ENCODE measurements at regions not wholly inside any gene's neighbourhood (a gene's known extent, or its start where the extent isn't known, plus 50 kb on each side); places are given as distances from the start of the nearest gene placed in this dataset.

DNA sequence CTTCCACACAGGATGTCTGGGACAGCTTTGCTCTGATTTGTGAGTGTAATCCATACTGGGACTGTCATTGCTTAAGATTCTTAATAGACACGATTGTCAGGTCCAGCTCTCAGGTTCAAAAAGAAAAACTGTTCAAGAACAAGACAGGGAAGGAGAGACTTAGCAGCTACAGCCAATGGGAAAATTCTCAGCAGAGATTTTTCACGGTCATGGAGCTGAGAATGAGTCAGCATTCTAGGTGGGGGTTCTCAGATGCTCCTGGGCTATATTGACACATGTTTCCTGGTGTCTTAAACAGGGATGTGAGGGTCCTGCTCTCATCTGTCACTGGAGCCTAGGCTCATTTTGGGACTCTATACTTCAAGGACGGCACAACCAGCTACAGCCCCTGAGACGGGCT is 318.3 kb downstream of the RRAGC start:
- Histone ChIP-seq H3K27ac (ENCODE audit: low read depth, low read length) (no peak overlapping the region), H3K9me3 (ENCODE audit: control insufficient read depth, insufficient read depth, low read depth, low read length) (no peaks in the 10 kb centered on the region), H3K36me3 (ENCODE audit: control insufficient read depth, insufficient read depth, low read length) (no peaks in the 10 kb centered on the region), H3K4me3 (ENCODE audit: low read depth, low read length) (no peak overlapping the region), H3K4me1 (ENCODE audit: control insufficient read depth, insufficient read depth, low read length) (peaks cover 8% of the 10 kb centered on the region; the same call in 1 of the 2 replicates), H3K27me3 (ENCODE audit: control insufficient read depth, insufficient read depth, low read length) (no peaks in the 10 kb centered on the region), H3K9ac (ENCODE audit: low read length) (no peak overlapping the region)

GRCh38 chr1:38539931-38540330 is 319.6 kb downstream of the RRAGC start:
- H3K27me3 ChIP-seq (ENCODE audit: control insufficient read depth, insufficient read depth, low read length), result no peaks in the 10 kb centered on the region
- H3K4me3 ChIP-seq (ENCODE audit: low read depth, low read length), result no peak overlapping the region
- H3K27ac ChIP-seq (ENCODE audit: low read depth, low read length), result no peak overlapping the region
- peaks cover 8% of the 10 kb centered on the region; the same call in 1 of the 2 replicates for H3K4me1 ChIP-seq (ENCODE audit: control insufficient read depth, insufficient read depth, low read length)
- no peak overlapping the region for H3K9ac ChIP-seq (ENCODE audit: low read length)
- no peaks in the 10 kb centered on the region for H3K36me3 ChIP-seq (ENCODE audit: control insufficient read depth, insufficient read depth, low read length)
- no peaks in the 10 kb centered on the region for H3K9me3 ChIP-seq (ENCODE audit: control insufficient read depth, insufficient read depth, low read depth, low read length)

- Histone ChIP-seq H3K4me1 (ENCODE audit: control insufficient read depth, insufficient read depth, low read length) (peaks cover 8% of the 10 kb centered on the region; the same call in 1 of the 2 replicates), H3K9me3 (ENCODE audit: control insufficient read depth, insufficient read depth, low read depth, low read length) (no peaks in the 10 kb centered on the region), H3K27ac (ENCODE audit: low read depth, low read length) (no peak overlapping the region), H3K4me3 (ENCODE audit: low read depth, low read length) (no peak overlapping the region), H3K27me3 (ENCODE audit: control insufficient read depth, insufficient read depth, low read length) (no peaks in the 10 kb centered on the region), H3K9ac (ENCODE audit: low read length) (no peak overlapping the region), H3K36me3 (ENCODE audit: control insufficient read depth, insufficient read depth, low read length) (no peaks in the 10 kb centered on the region)
Measured at GRCh38 chr1:38538834-38539233, 320.7 kb downstream of the RRAGC start.

DNA sequence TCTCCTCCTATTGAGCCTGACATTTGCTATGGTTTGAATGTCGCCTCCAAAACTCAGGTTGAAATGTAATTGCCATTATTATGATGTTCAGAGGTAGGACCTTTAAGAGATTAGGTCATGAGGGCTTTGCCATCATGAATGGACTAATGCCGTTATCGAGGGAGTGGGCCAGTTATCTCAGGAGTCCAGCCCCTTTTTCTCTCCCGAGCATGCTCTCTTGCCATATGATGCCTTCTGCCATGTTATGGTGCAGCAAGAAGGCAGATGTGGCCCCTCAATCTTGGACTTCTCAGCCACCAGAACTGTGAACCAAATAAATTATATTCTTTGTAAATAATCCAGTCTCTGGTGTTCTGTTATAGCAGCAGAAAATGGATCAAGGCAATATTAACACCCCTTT is 323.5 kb downstream of the RRAGC start:
- Histone ChIP-seq H3K9me3 (ENCODE audit: control insufficient read depth, insufficient read depth, low read depth, low read length) (no peaks in the 10 kb centered on the region), H3K4me1 (ENCODE audit: control insufficient read depth, insufficient read depth, low read length) (peaks cover 4% of the 10 kb centered on the region; the same call in 1 of the 2 replicates), H3K9ac (ENCODE audit: low read length) (no peak overlapping the region), H3K27ac (ENCODE audit: low read depth, low read length) (no peak overlapping the region), H3K36me3 (ENCODE audit: control insufficient read depth, insufficient read depth, low read length) (no peaks in the 10 kb centered on the region), H3K27me3 (ENCODE audit: control insufficient read depth, insufficient read depth, low read length) (no peaks in the 10 kb centered on the region), H3K4me3 (ENCODE audit: low read depth, low read length) (no peak overlapping the region)

GRCh38 chr1:38534473-38534823 is 325.1 kb downstream of the RRAGC start:
- Histone ChIP-seq H3K9ac (ENCODE audit: low read length) (no peak overlapping the region), H3K27me3 (ENCODE audit: control insufficient read depth, insufficient read depth, low read length) (no peaks in the 10 kb centered on the region), H3K36me3 (ENCODE audit: control insufficient read depth, insufficient read depth, low read length) (no peaks in the 10 kb centered on the region), H3K27ac (ENCODE audit: low read depth, low read length) (no peak overlapping the region), H3K4me1 (ENCODE audit: control insufficient read depth, insufficient read depth, low read length) (no peaks in the 10 kb centered on the region), H3K4me3 (ENCODE audit: low read depth, low read length) (no peak overlapping the region), H3K9me3 (ENCODE audit: control insufficient read depth, insufficient read depth, low read depth, low read length) (no peaks in the 10 kb centered on the region)

GRCh38 chr1:38533772-38534472 is 325.6 kb downstream of the RRAGC start:
- Histone ChIP-seq H3K4me3 (ENCODE audit: low read depth, low read length) (no peak overlapping the region), H3K9ac (ENCODE audit: low read length) (no peak overlapping the region), H3K4me1 (ENCODE audit: control insufficient read depth, insufficient read depth, low read length) (no peaks in the 10 kb centered on the region; the same call in 1 of the 2 replicates), H3K27me3 (ENCODE audit: control insufficient read depth, insufficient read depth, low read length) (no peaks in the 10 kb centered on the region), H3K9me3 (ENCODE audit: control insufficient read depth, insufficient read depth, low read depth, low read length) (no peaks in the 10 kb centered on the region), H3K36me3 (ENCODE audit: control insufficient read depth, insufficient read depth, low read length) (no peaks in the 10 kb centered on the region), H3K27ac (ENCODE audit: low read depth, low read length) (no peak overlapping the region)

DNA sequence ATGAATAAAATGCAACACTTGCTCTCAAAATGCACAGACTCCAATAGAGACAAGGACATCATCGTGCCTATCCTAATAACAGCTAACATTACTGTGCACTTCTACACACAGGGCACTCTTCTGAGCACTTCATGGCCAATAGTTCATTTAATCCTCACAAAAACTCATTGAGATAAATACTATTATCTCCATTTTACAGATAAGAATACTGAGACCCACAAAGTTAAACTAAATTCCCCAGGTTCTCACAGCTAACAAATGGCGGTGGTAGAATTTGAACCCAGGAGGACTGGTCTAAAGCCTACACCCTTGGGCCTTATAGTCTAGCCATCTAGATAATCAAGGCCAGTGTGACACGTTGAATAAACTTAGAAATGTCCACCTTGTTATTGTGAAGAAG is 328.6 kb downstream of the RRAGC start:
- Histone ChIP-seq H3K27ac (ENCODE audit: low read depth, low read length) (no peak overlapping the region), H3K27me3 (ENCODE audit: control insufficient read depth, insufficient read depth, low read length) (no peaks in the 10 kb centered on the region), H3K9ac (ENCODE audit: low read length) (no peak overlapping the region), H3K9me3 (ENCODE audit: control insufficient read depth, insufficient read depth, low read depth, low read length) (no peaks in the 10 kb centered on the region), H3K4me1 (ENCODE audit: control insufficient read depth, insufficient read depth, low read length) (no peaks in the 10 kb centered on the region; the same call in 1 of the 2 replicates), H3K36me3 (ENCODE audit: control insufficient read depth, insufficient read depth, low read length) (no peaks in the 10 kb centered on the region), H3K4me3 (ENCODE audit: low read depth, low read length) (no peak overlapping the region)

DNA sequence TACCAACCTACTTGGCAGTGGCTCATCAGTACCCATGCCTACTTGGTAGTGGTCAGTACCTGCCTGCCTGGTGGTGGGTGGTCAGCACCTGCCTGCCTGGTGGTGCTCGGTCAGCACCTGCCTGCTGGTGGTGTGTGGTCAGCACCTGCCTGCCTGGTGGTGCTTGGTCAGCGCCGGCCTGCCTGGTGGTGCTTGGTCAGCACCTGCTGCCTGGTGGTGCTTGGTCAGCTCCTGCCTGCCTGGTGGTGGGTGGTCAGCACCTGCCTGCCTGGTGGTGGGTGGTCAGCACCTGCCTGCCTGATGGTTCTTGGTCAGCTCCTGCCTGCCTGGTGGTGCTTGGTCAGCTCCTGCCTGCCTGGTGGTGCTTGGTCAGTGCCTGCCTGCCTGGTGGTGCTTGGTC is 329.6 kb downstream of the RRAGC start:
- no peaks in the 10 kb centered on the region for H3K27me3 ChIP-seq (ENCODE audit: control insufficient read depth, insufficient read depth, low read length)
- no peak overlapping the region for H3K9ac ChIP-seq (ENCODE audit: low read length)
- no peak overlapping the region for H3K4me3 ChIP-seq (ENCODE audit: low read depth, low read length)
- H3K36me3 ChIP-seq (ENCODE audit: control insufficient read depth, insufficient read depth, low read length), result no peaks in the 10 kb centered on the region
- H3K9me3 ChIP-seq (ENCODE audit: control insufficient read depth, insufficient read depth, low read depth, low read length), result no peaks in the 10 kb centered on the region
- no peaks in the 10 kb centered on the region; the same call in 1 of the 2 replicates for H3K4me1 ChIP-seq (ENCODE audit: control insufficient read depth, insufficient read depth, low read length)
- H3K27ac ChIP-seq (ENCODE audit: low read depth, low read length), result no peak overlapping the region

DNA sequence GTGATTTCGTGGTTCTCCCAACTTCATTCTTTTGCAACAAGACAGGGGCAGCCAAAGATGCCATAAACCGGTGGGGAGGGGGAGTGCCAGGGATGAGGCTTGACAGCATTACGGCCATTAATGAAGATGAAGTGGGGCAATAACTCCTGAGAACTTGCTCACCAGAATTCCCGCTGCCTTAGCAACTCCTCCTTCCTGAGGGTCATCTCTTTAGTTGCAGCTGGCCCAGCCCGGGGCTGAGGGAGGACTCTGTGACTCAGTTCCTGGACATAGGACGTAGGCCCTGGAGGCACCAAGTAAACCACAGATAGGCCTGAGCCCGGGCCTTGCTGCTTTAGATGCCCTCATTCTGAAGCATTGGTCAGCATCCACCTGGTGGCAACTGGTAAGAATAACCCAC is 330.2 kb downstream of the RRAGC start:
- H3K36me3 ChIP-seq (ENCODE audit: control insufficient read depth, insufficient read depth, low read length), result no peaks in the 10 kb centered on the region
- H3K4me3 ChIP-seq (ENCODE audit: low read depth, low read length), result no peak overlapping the region
- no peaks in the 10 kb centered on the region for H3K27me3 ChIP-seq (ENCODE audit: control insufficient read depth, insufficient read depth, low read length)
- no peaks in the 10 kb centered on the region; the same call in 1 of the 2 replicates for H3K4me1 ChIP-seq (ENCODE audit: control insufficient read depth, insufficient read depth, low read length)
- H3K9me3 ChIP-seq (ENCODE audit: control insufficient read depth, insufficient read depth, low read depth, low read length), result no peaks in the 10 kb centered on the region
- H3K27ac ChIP-seq (ENCODE audit: low read depth, low read length), result no peak overlapping the region
- H3K9ac ChIP-seq (ENCODE audit: low read length), result no peak overlapping the region

DNA sequence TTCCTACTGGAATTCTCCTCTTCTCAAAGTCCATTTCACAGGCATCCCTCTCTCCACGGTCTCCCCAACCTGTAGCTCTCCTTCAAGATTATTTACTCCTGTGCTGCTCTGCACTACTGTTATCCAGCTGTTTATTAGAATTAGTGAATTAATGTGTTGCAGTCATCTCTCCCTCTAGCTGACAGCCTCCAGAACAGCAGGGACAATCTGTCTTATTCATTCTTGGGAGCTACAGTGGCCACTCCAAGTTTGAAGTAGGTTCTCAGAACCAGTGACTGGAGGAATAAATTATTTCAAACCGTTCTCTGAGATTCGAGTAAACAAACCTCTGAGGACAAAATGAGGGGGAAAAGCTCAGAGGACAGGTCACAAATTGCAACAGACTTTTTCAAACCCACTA is 330.9 kb downstream of the RRAGC start:
- H3K36me3 ChIP-seq (ENCODE audit: control insufficient read depth, insufficient read depth, low read length), result no peaks in the 10 kb centered on the region
- no peaks in the 10 kb centered on the region; the same call in 1 of the 2 replicates for H3K4me1 ChIP-seq (ENCODE audit: control insufficient read depth, insufficient read depth, low read length)
- no peak overlapping the region for H3K27ac ChIP-seq (ENCODE audit: low read depth, low read length)
- no peak overlapping the region for H3K9ac ChIP-seq (ENCODE audit: low read length)
- H3K4me3 ChIP-seq (ENCODE audit: low read depth, low read length), result no peak overlapping the region
- no peaks in the 10 kb centered on the region for H3K9me3 ChIP-seq (ENCODE audit: control insufficient read depth, insufficient read depth, low read depth, low read length)
- no peaks in the 10 kb centered on the region for H3K27me3 ChIP-seq (ENCODE audit: control insufficient read depth, insufficient read depth, low read length)

GRCh38 chr1:38527373-38527966 is 332.1 kb downstream of the RRAGC start:
- no peaks in the 10 kb centered on the region for H3K27me3 ChIP-seq (ENCODE audit: control insufficient read depth, insufficient read depth, low read length)
- no peak overlapping the region for H3K27ac ChIP-seq (ENCODE audit: low read depth, low read length)
- H3K9ac ChIP-seq (ENCODE audit: low read length), result no peak overlapping the region

More at GRCh38 chr1:38527373-38527966, 332.1 kb downstream of the RRAGC start:
- Histone ChIP-seq H3K9me3 (ENCODE audit: control insufficient read depth, insufficient read depth, low read depth, low read length) (no peaks in the 10 kb centered on the region), H3K36me3 (ENCODE audit: control insufficient read depth, insufficient read depth, low read length) (no peaks in the 10 kb centered on the region), H3K4me3 (ENCODE audit: low read depth, low read length) (no peak overlapping the region), H3K4me1 (ENCODE audit: control insufficient read depth, insufficient read depth, low read length) (no peaks in the 10 kb centered on the region; the same call in 1 of the 2 replicates)
